Keratinocyte (primary cell): ENCODE measurements at regions not wholly inside any gene's neighbourhood (a gene's known extent, or its start where the extent isn't known, plus 50 kb on each side); places are given as distances from the start of the nearest gene placed in this dataset.

Source experiments
- DNase-seq: peaks from one replicate; pipeline ENCODE4 v3.0.0-alpha.2; 2011; ENCODE audit warnings: low read depth, missing footprints, low spot score
- FAIRE-seq: peaks from 2 replicates; lab custom pipeline; 2011; peaks lifted over from hg19 to GRCh38; lab: Jason Lieb, UNC
- H2AFZ ChIP-seq: 2 replicates; pipeline ENCODE4 v1.6.0; 2012; ENCODE audit warnings: low read length, control low read depth, inconsistent platforms; ENCODE audit not compliant: control insufficient read depth
- H3K27ac ChIP-seq: 2 replicates; pipeline ENCODE4 v1.5.1; 2011; ENCODE audit warnings: low read length; ENCODE audit not compliant: control insufficient read depth, insufficient read depth
- H3K27me3 ChIP-seq: 3 replicates; pipeline ENCODE4 v1.6.0; 2011; ENCODE audit warnings: low read length; ENCODE audit not compliant: control insufficient read depth, insufficient read depth; ENCODE audit errors: extremely low read depth
- H3K36me3 ChIP-seq, 2 experiments: 2 replicates in 1 of 2; 3 replicates in 1 of 2; pipeline ENCODE4 v1.5.1; 2011; ENCODE audit warnings: low read length in 2 of 2, mild to moderate bottlenecking in 1 of 2; ENCODE audit not compliant: control insufficient read depth in 2 of 2, insufficient read depth in 2 of 2; ENCODE audit errors: extremely low read depth in 1 of 2
- H3K4me1 ChIP-seq: 3 replicates; pipeline ENCODE4 v1.5.1; 2011; ENCODE audit warnings: low read length; ENCODE audit not compliant: control insufficient read depth, insufficient read depth; ENCODE audit errors: extremely low read depth
- H3K4me2 ChIP-seq: 3 replicates; pipeline ENCODE4 v1.6.0; 2011; ENCODE audit warnings: low read depth, low read length; ENCODE audit not compliant: control insufficient read depth, insufficient read depth; ENCODE audit errors: extremely low read depth
- H3K4me3 ChIP-seq, 3 experiments: fragments of 200-600 bp in 1 of 3; sonication (generic) in 1 of 3; 2 replicates in 2 of 3; 3 replicates in 1 of 3; pipeline ENCODE4 v1.5.1; 2011 to 2016; ENCODE audit warnings: low read length in 3 of 3, mild to moderate bottlenecking in 3 of 3, control low read depth in 2 of 3, inconsistent platforms in 1 of 3, low read depth in 1 of 3, mixed read lengths in 1 of 3, mixed run types in 1 of 3, moderate library complexity in 1 of 3; ENCODE audit not compliant: control insufficient read depth in 2 of 3, insufficient read depth in 2 of 3; ENCODE audit errors: extremely low read depth in 1 of 3
- H3K79me2 ChIP-seq: 2 replicates; pipeline ENCODE4 v1.6.0; 2012; ENCODE audit warnings: low read length; ENCODE audit not compliant: control insufficient read depth, insufficient read depth
- H3K9ac ChIP-seq: 3 replicates; pipeline ENCODE4 v1.6.0; 2011; ENCODE audit warnings: low read length; ENCODE audit not compliant: control insufficient read depth, insufficient read depth; ENCODE audit errors: extremely low read depth
- H3K9me1 ChIP-seq: 3 replicates; pipeline ENCODE4 v1.6.0; 2011; ENCODE audit warnings: low read length; ENCODE audit not compliant: control insufficient read depth, insufficient read depth; ENCODE audit errors: extremely low read depth
- H3K9me3 ChIP-seq: 2 replicates; pipeline ENCODE4 v1.5.1; 2012; ENCODE audit warnings: low read depth, low read length; ENCODE audit not compliant: control insufficient read depth
- H4K20me1 ChIP-seq: 3 replicates; pipeline ENCODE4 v1.6.0; 2011; ENCODE audit warnings: low read length; ENCODE audit not compliant: control insufficient read depth, insufficient read depth; ENCODE audit errors: extremely low read depth
- EZH2 ChIP-seq: IDR thresholded peaks from one replicate; pipeline ENCODE4 v1.6.1; 2012; ENCODE audit warnings: inconsistent platforms, mild to moderate bottlenecking, low read length, moderate library complexity
- dilution Hi-C: fragments of 300-500 bp; cut with MboI; formaldehyde crosslinking; loops from one replicate; pipeline ENCODE4 v1.7.0; 2020; ENCODE audit warnings: low sequenced_read_pairs; ENCODE audit not compliant: extremely low pct_ligation_motif_present
- TF ChIP-seq, protein P1 (sequence below), 3 experiments: IDR thresholded peaks in 1 of 3; conservative IDR thresholded peaks in 1 of 3; optimal IDR thresholded peaks in 1 of 3; 2 replicates in 2 of 3; 3 replicates in 1 of 3; pipeline versions ENCODE3 to v1.5.1; 2011; ENCODE audit warnings: low read length in 3 of 3, mild to moderate bottlenecking in 3 of 3, moderate library complexity in 2 of 3, control low read depth in 1 of 3, inconsistent platforms in 1 of 3; ENCODE audit not compliant: insufficient read depth in 2 of 3; ENCODE audit errors: extremely low read depth in 1 of 3

DNA sequence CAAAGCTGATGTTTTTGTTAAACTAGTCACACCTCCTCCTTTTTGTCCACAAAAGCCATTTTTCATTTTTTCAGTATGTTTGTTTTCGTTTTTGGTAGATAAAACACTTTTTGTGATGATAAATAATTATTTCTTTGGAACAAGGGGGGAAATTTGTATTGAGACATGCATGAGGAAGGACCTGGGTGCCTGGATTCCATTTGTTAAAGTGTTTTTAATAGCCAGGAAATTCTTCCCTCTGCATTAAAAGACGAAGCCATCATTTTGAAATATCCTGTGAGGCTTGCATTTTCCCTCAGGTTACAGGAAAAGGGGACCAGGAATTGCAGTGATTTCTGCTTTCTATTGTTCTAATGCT, 52.1 kb upstream of the CTLA4 start:
- Histone ChIP-seq H3K4me1 (peaks cover 10% of the 10 kb centered on the region), H2AFZ (no peak overlapping the region), H3K4me3 (no peak overlapping the region), H3K36me3 (no peaks in the 10 kb centered on the region), H3K27me3 (peaks cover 3% of the 10 kb centered on the region), H3K9ac (no peak overlapping the region), H4K20me1 (no peaks in the 10 kb centered on the region), H3K27ac (no peak overlapping the region), H3K9me1 (no peaks in the 10 kb centered on the region), H3K9me3 (no peaks in the 10 kb centered on the region), H3K79me2 (no peaks in the 10 kb centered on the region), H3K4me2 (no peak overlapping the region)
- FAIRE-seq: no peak
- dilution Hi-C loops: no loop called here
- no peak for DNase-seq
- TF ChIP-seq EZH2: no peak
- TF ChIP-seq, protein P1, sequence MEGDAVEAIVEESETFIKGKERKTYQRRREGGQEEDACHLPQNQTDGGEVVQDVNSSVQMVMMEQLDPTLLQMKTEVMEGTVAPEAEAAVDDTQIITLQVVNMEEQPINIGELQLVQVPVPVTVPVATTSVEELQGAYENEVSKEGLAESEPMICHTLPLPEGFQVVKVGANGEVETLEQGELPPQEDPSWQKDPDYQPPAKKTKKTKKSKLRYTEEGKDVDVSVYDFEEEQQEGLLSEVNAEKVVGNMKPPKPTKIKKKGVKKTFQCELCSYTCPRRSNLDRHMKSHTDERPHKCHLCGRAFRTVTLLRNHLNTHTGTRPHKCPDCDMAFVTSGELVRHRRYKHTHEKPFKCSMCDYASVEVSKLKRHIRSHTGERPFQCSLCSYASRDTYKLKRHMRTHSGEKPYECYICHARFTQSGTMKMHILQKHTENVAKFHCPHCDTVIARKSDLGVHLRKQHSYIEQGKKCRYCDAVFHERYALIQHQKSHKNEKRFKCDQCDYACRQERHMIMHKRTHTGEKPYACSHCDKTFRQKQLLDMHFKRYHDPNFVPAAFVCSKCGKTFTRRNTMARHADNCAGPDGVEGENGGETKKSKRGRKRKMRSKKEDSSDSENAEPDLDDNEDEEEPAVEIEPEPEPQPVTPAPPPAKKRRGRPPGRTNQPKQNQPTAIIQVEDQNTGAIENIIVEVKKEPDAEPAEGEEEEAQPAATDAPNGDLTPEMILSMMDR (optimal IDR thresholded peaks at IDR 0.05 in 1 of 3, IDR thresholded peaks at IDR 0.05 in 1 of 3, conservative IDR thresholded peaks at IDR 0.05 in 1 of 3; ENCODE audit: extremely low read depth in 1 of 3, insufficient read depth in 2 of 3, low read length in 3 of 3): no peak

DNA sequence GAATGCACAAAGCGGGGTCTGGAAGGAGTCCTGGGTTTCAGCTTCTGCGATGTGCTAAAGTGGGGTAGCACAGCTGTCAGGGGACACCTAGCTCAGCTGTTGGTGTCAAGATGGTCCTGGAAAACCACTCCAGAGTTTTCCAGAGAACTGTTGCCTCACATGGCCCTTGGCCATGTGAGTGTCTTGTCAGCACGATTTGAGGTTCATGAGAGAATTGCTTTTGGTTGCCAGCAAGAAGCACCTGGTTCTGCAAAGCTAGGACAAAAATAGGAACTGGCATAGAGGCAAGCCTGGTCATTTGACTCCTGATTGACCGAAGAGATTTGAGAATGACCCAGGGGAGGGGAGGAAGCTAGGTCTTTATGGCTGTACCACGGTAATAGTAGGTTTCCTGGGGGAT, 50.4 kb upstream of the CTLA4 start:
- Histone ChIP-seq H4K20me1 (no peaks in the 10 kb centered on the region), H3K4me1 (peaks cover 2% of the 10 kb centered on the region), H3K27ac (no peak overlapping the region), H3K4me2 (no peak overlapping the region), H2AFZ (no peak overlapping the region), H3K27me3 (peaks cover 3% of the 10 kb centered on the region), H3K79me2 (no peaks in the 10 kb centered on the region), H3K36me3 (no peaks in the 10 kb centered on the region), H3K4me3 (no peak overlapping the region), H3K9me1 (no peaks in the 10 kb centered on the region), H3K9me3 (no peaks in the 10 kb centered on the region), H3K9ac (no peak overlapping the region)
- DNase-seq (no peak), FAIRE-seq (no peak)
- dilution Hi-C loops: no loop called here
- no peak for TF ChIP-seq EZH2
